ENCODE measurements at regions not wholly inside any gene's neighbourhood (a gene's known extent, or its start where the extent isn't known, plus 50 kb on each side); places are given as distances from the start of the nearest gene placed in this dataset.

GRCh38 chr11:11071486-11071885 lies 213.6 kb upstream of the ZBED5 start:
- TF ChIP-seq MTA3 (IDR thresholded peaks at IDR 0.05; ENCODE audit: borderline replicate concordance, low read length) (no peak), PBX3 (IDR thresholded peaks at IDR 0.05; ENCODE audit: insufficient replicate concordance, low read depth, low read length) (no peak), RFX5 (IDR thresholded peaks at IDR 0.05; ENCODE audit: low read depth, low read length) (no peak), POLR2AphosphoS5 (IDR thresholded peaks at IDR 0.05; ENCODE audit: low read length) (no peak), NFIC (IDR thresholded peaks at IDR 0.05; ENCODE audit: low read depth, low read length) (no peak), NR2C2 (IDR thresholded peaks at IDR 0.05; ENCODE audit: borderline replicate concordance, control insufficient read depth, insufficient read length, low read depth) (no peak), POLR2A (IDR thresholded peaks at IDR 0.05; ENCODE audit: low read depth, low read length) (no peak), SIN3A (IDR thresholded peaks at IDR 0.05; ENCODE audit: low read depth, low read length) (no peak)
- TF ChIP-seq, protein P1, sequence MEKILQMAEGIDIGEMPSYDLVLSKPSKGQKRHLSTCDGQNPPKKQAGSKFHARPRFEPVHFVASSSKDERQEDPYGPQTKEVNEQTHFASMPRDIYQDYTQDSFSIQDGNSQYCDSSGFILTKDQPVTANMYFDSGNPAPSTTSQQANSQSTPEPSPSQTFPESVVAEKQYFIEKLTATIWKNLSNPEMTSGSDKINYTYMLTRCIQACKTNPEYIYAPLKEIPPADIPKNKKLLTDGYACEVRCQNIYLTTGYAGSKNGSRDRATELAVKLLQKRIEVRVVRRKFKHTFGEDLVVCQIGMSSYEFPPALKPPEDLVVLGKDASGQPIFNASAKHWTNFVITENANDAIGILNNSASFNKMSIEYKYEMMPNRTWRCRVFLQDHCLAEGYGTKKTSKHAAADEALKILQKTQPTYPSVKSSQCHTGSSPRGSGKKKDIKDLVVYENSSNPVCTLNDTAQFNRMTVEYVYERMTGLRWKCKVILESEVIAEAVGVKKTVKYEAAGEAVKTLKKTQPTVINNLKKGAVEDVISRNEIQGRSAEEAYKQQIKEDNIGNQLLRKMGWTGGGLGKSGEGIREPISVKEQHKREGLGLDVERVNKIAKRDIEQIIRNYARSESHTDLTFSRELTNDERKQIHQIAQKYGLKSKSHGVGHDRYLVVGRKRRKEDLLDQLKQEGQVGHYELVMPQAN (conservative IDR thresholded peaks at IDR 0.05): no peak
- TF ChIP-seq, protein P2, sequence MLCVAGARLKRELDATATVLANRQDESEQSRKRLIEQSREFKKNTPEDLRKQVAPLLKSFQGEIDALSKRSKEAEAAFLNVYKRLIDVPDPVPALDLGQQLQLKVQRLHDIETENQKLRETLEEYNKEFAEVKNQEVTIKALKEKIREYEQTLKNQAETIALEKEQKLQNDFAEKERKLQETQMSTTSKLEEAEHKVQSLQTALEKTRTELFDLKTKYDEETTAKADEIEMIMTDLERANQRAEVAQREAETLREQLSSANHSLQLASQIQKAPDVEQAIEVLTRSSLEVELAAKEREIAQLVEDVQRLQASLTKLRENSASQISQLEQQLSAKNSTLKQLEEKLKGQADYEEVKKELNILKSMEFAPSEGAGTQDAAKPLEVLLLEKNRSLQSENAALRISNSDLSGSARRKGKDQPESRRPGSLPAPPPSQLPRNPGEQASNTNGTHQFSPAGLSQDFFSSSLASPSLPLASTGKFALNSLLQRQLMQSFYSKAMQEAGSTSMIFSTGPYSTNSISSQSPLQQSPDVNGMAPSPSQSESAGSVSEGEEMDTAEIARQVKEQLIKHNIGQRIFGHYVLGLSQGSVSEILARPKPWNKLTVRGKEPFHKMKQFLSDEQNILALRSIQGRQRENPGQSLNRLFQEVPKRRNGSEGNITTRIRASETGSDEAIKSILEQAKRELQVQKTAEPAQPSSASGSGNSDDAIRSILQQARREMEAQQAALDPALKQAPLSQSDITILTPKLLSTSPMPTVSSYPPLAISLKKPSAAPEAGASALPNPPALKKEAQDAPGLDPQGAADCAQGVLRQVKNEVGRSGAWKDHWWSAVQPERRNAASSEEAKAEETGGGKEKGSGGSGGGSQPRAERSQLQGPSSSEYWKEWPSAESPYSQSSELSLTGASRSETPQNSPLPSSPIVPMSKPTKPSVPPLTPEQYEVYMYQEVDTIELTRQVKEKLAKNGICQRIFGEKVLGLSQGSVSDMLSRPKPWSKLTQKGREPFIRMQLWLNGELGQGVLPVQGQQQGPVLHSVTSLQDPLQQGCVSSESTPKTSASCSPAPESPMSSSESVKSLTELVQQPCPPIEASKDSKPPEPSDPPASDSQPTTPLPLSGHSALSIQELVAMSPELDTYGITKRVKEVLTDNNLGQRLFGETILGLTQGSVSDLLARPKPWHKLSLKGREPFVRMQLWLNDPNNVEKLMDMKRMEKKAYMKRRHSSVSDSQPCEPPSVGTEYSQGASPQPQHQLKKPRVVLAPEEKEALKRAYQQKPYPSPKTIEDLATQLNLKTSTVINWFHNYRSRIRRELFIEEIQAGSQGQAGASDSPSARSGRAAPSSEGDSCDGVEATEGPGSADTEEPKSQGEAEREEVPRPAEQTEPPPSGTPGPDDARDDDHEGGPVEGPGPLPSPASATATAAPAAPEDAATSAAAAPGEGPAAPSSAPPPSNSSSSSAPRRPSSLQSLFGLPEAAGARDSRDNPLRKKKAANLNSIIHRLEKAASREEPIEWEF (IDR thresholded peaks at IDR 0.05; ENCODE audit: insufficient replicate concordance, low read depth, low read length): no peak
- TF ChIP-seq, protein P3, sequence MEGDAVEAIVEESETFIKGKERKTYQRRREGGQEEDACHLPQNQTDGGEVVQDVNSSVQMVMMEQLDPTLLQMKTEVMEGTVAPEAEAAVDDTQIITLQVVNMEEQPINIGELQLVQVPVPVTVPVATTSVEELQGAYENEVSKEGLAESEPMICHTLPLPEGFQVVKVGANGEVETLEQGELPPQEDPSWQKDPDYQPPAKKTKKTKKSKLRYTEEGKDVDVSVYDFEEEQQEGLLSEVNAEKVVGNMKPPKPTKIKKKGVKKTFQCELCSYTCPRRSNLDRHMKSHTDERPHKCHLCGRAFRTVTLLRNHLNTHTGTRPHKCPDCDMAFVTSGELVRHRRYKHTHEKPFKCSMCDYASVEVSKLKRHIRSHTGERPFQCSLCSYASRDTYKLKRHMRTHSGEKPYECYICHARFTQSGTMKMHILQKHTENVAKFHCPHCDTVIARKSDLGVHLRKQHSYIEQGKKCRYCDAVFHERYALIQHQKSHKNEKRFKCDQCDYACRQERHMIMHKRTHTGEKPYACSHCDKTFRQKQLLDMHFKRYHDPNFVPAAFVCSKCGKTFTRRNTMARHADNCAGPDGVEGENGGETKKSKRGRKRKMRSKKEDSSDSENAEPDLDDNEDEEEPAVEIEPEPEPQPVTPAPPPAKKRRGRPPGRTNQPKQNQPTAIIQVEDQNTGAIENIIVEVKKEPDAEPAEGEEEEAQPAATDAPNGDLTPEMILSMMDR (IDR thresholded peaks at IDR 0.05 in 2 of 3, conservative IDR thresholded peaks at IDR 0.05 in 1 of 3; ENCODE audit: control insufficient read depth in 2 of 3, extremely low read depth in 1 of 3, insufficient read depth in 1 of 3, low read depth in 3 of 3, low read length in 3 of 3): no peak
- TF ChIP-seq, protein P4, sequence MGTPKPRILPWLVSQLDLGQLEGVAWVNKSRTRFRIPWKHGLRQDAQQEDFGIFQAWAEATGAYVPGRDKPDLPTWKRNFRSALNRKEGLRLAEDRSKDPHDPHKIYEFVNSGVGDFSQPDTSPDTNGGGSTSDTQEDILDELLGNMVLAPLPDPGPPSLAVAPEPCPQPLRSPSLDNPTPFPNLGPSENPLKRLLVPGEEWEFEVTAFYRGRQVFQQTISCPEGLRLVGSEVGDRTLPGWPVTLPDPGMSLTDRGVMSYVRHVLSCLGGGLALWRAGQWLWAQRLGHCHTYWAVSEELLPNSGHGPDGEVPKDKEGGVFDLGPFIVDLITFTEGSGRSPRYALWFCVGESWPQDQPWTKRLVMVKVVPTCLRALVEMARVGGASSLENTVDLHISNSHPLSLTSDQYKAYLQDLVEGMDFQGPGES (IDR thresholded peaks at IDR 0.05): no peak
